B cell (primary cell): ENCODE measurements at regions not wholly inside any gene's neighbourhood (a gene's known extent, or its start where the extent isn't known, plus 50 kb on each side); places are given as distances from the start of the nearest gene placed in this dataset.

ENCODE experiments used
- EZH2 ChIP-seq: IDR thresholded peaks from 2 replicates; pipeline ENCODE4 v1.6.1; 2012; ENCODE audit warnings: borderline replicate concordance, low read depth, mild to moderate bottlenecking, moderate library complexity, low read length; ENCODE audit not compliant: insufficient read depth, poor library complexity, severe bottlenecking
- TF ChIP-seq, protein P1 (sequence below): fragments of 200-600 bp; IDR thresholded peaks from one replicate; pipeline ENCODE4 v1.8.0; 2022; ENCODE audit warnings: antibody characterized with exemption, mild to moderate bottlenecking

GRCh38 chr1:208595236-208595635, 351.1 kb upstream of the PLXNA2 start:
- TF ChIP-seq EZH2: no peak
- TF ChIP-seq, protein P1, sequence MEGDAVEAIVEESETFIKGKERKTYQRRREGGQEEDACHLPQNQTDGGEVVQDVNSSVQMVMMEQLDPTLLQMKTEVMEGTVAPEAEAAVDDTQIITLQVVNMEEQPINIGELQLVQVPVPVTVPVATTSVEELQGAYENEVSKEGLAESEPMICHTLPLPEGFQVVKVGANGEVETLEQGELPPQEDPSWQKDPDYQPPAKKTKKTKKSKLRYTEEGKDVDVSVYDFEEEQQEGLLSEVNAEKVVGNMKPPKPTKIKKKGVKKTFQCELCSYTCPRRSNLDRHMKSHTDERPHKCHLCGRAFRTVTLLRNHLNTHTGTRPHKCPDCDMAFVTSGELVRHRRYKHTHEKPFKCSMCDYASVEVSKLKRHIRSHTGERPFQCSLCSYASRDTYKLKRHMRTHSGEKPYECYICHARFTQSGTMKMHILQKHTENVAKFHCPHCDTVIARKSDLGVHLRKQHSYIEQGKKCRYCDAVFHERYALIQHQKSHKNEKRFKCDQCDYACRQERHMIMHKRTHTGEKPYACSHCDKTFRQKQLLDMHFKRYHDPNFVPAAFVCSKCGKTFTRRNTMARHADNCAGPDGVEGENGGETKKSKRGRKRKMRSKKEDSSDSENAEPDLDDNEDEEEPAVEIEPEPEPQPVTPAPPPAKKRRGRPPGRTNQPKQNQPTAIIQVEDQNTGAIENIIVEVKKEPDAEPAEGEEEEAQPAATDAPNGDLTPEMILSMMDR: no peak
